DOHH2 (cell line): ENCODE measurements at regions not wholly inside any gene's neighbourhood (a gene's known extent, or its start where the extent isn't known, plus 50 kb on each side); places are given as distances from the start of the nearest gene placed in this dataset.
"Not testable (repeated sequence)": the region's sequence is repeated elsewhere in the genome, so short reads cannot be mapped to it uniquely, and the experiment has no call there.

Experiments
- H3F3A ChIP-seq: fragments of 200-600 bp; sonication (generic), shearing (Covaris generic); 2 replicates; pipeline ENCODE4 v1.6.0; 2016; ENCODE audit warnings: antibody characterized with exemption, mild to moderate bottlenecking; ENCODE audit not compliant: control insufficient read depth, insufficient read depth
- H3K27ac ChIP-seq: fragments of 200-600 bp; sonication (generic); 2 replicates; pipeline ENCODE4 v1.5.1; 2014; ENCODE audit warnings: low read depth, mild to moderate bottlenecking, low read length, moderate library complexity
- H3K27me3 ChIP-seq: fragments of 200-600 bp; sonication (generic); 2 replicates; pipeline ENCODE4 v1.6.1; 2014; ENCODE audit warnings: mild to moderate bottlenecking, low read length, mixed read lengths; ENCODE audit not compliant: control insufficient read depth
- H3K36me3 ChIP-seq: fragments of 200-600 bp; sonication (generic); 2 replicates; pipeline ENCODE4 v1.6.1; 2014; ENCODE audit warnings: mild to moderate bottlenecking, low read length, moderate library complexity, mixed read lengths; ENCODE audit not compliant: control insufficient read depth
- H3K4me1 ChIP-seq: fragments of 200-600 bp; sonication (generic); 2 replicates; pipeline ENCODE4 v1.6.1; 2014; ENCODE audit warnings: mild to moderate bottlenecking, low read length, mixed read lengths; ENCODE audit not compliant: control insufficient read depth
- H3K4me2 ChIP-seq: fragments of 200-600 bp; sonication (generic); 2 replicates; pipeline ENCODE4 v1.6.0; 2014; ENCODE audit warnings: mild to moderate bottlenecking, low read length, moderate library complexity
- H3K4me3 ChIP-seq: fragments of 200-600 bp; sonication (generic); 2 replicates; pipeline ENCODE4 v1.5.1; 2014; ENCODE audit warnings: mild to moderate bottlenecking, low read length, mixed read lengths
- H3K79me2 ChIP-seq: fragments of 200-600 bp; sonication (generic); 2 replicates; pipeline ENCODE4 v1.6.1; 2014; ENCODE audit warnings: mild to moderate bottlenecking, low read length, mixed read lengths; ENCODE audit not compliant: control insufficient read depth
- H3K9me2 ChIP-seq: fragments of 200-600 bp; sonication (generic); replicated peaks from 2 replicates; pipeline ENCODE4 v1.6.1; 2014; ENCODE audit warnings: mild to moderate bottlenecking, low read length, mixed read lengths; ENCODE audit not compliant: control insufficient read depth
- H3K9me3 ChIP-seq: fragments of 200-600 bp; sonication (generic); 2 replicates; pipeline ENCODE4 v1.6.1; 2014; ENCODE audit warnings: antibody characterized with exemption, low read length, mixed read lengths; ENCODE audit not compliant: control insufficient read depth, insufficient read depth
- H4K20me1 ChIP-seq: fragments of 200-600 bp; sonication (generic); 2 replicates; pipeline ENCODE4 v1.6.0; 2014; ENCODE audit warnings: low read depth, mild to moderate bottlenecking, antibody characterized with exemption, low read length, moderate library complexity; ENCODE audit not compliant: control insufficient read depth, insufficient read depth
- CTCF ChIP-seq: fragments of 200-600 bp; sonication (generic); IDR thresholded peaks from one replicate; pipeline ENCODE4 v1.5.1; 2014; ENCODE audit warnings: antibody characterized with exemption, mild to moderate bottlenecking, low read depth, low read length; ENCODE audit not compliant: poor library complexity, severe bottlenecking
- EZH2phosphoT487 ChIP-seq: fragments of 200-600 bp; sonication (generic); IDR thresholded peaks from 2 replicates; pipeline ENCODE4 v1.6.1; 2017; ENCODE audit warnings: borderline replicate concordance, mild to moderate bottlenecking, antibody characterized with exemption, low read length, moderate library complexity, mixed read lengths

- Histone ChIP-seq H3K27ac (no peak overlapping the region), H4K20me1 (no peaks in the 10 kb centered on the region), H3K4me2 (no peak overlapping the region), H3K9me2 (no peaks in the 10 kb centered on the region), H3K79me2 (no peaks in the 10 kb centered on the region), H3K4me1 (no peaks in the 10 kb centered on the region), H3K36me3 (no peaks in the 10 kb centered on the region), H3K4me3 (no peak overlapping the region), H3K27me3 (no peaks in the 10 kb centered on the region), H3K9me3 (no peaks in the 10 kb centered on the region), H3F3A (no peaks in the 10 kb centered on the region)
- no peak for TF ChIP-seq EZH2phosphoT487
- TF ChIP-seq CTCF = peak; percentile 49
Measured at GRCh38 chr2:194867328-194867727, 789.7 kb upstream of the SLC39A10 start.

- H3K4me2 ChIP-seq = no peak overlapping the region
- no peaks in the 10 kb centered on the region for H3F3A ChIP-seq
- no peaks in the 10 kb centered on the region for H3K36me3 ChIP-seq
- H3K27me3 ChIP-seq = no peaks in the 10 kb centered on the region
- TF ChIP-seq CTCF (no peak), EZH2phosphoT487 (no peak)
- H3K4me1 ChIP-seq = no peaks in the 10 kb centered on the region
- H3K9me3 ChIP-seq = no peaks in the 10 kb centered on the region
- H3K79me2 ChIP-seq = no peaks in the 10 kb centered on the region
- no peaks in the 10 kb centered on the region for H3K9me2 ChIP-seq
- H3K27ac ChIP-seq = no peak overlapping the region
- no peak overlapping the region for H3K4me3 ChIP-seq
- no peaks in the 10 kb centered on the region for H4K20me1 ChIP-seq
Measured at GRCh38 chr2:194854941-194855340, 802.1 kb upstream of the SLC39A10 start.

- Histone ChIP-seq H3K9me3 (no peaks in the 10 kb centered on the region), H3K4me1 (no peaks in the 10 kb centered on the region), H3K27me3 (no peaks in the 10 kb centered on the region), H3K27ac (no peak overlapping the region), H3K9me2 (no peaks in the 10 kb centered on the region), H3F3A (no peaks in the 10 kb centered on the region), H3K79me2 (no peaks in the 10 kb centered on the region), H3K4me2 (no peak overlapping the region), H3K4me3 (no peak overlapping the region), H3K36me3 (no peaks in the 10 kb centered on the region), H4K20me1 (no peaks in the 10 kb centered on the region)
- TF ChIP-seq CTCF = no peak
- no peak for TF ChIP-seq EZH2phosphoT487
Measured at GRCh38 chr2:194842871-194843270, 814.2 kb upstream of the SLC39A10 start.

- H3F3A ChIP-seq, H3K27ac ChIP-seq, H3K4me3 ChIP-seq, H3K27me3 ChIP-seq, H3K4me2 ChIP-seq, H3K9me3 ChIP-seq, H3K4me1 ChIP-seq, H3K36me3 ChIP-seq, H3K79me2 ChIP-seq, H4K20me1 ChIP-seq, H3K9me2 ChIP-seq: not testable (repeated sequence)
Measured at GRCh38 chr2:194834371-194834770, 822.7 kb upstream of the SLC39A10 start.
